Gastrocnemius medialis (tissue), 4 donors: ENCODE measurements at regions not wholly inside any gene's neighbourhood (a gene's known extent, or its start where the extent isn't known, plus 50 kb on each side); places are given as distances from the start of the nearest gene placed in this dataset.

Experiments used
- CTCF ChIP-seq, 5 experiments: fragments of 450-650 bp in 3 of 5; fragments of 200-600 bp in 2 of 5; sonication (generic) in 2 of 5; IDR thresholded peaks in 4 of 5; conservative IDR thresholded peaks in 1 of 5; 1 replicate in 4 of 5; 2 replicates in 1 of 5; pipeline ENCODE4 v1.5.1; 2016 to 2019; ENCODE audit warnings: antibody characterized with exemption in 5 of 5, mild to moderate bottlenecking in 3 of 5, moderate library complexity in 3 of 5
- POLR2A ChIP-seq, 2 donors: fragments of 450-650 bp; IDR thresholded peaks; one replicate each; pipeline ENCODE4 v1.6.1; 2017; ENCODE audit warnings: antibody characterized with exemption in 2 of 2, mild to moderate bottlenecking in 2 of 2, moderate library complexity in 2 of 2

GRCh38 chr22:23471698-23472097 lies 108.4 kb downstream of the IGLL1 start:
- TF ChIP-seq CTCF (IDR thresholded peaks at IDR 0.05 in 4 of 5, conservative IDR thresholded peaks at IDR 0.05 in 1 of 5) (no peak), POLR2A (IDR thresholded peaks at IDR 0.05) (no peak)
